H9 (cell line): ENCODE measurements at regions not wholly inside any gene's neighbourhood (a gene's known extent, or its start where the extent isn't known, plus 50 kb on each side); places are given as distances from the start of the nearest gene placed in this dataset.

Experiments
- DNase-seq: peaks from one replicate; pipeline ENCODE4 v3.0.0-alpha.2; 2017
- H2AFZ ChIP-seq: one replicate; pipeline ENCODE4 v1.6.1; 2013; ENCODE audit warnings: mild to moderate bottlenecking, low read length, control low read depth, moderate library complexity
- H2AK5ac ChIP-seq: 2 replicates; pipeline ENCODE4 v1.6.1; 2013; ENCODE audit warnings: low read length, control low read depth, mixed read lengths; ENCODE audit not compliant: insufficient read length
- H2BK120ac ChIP-seq: one replicate; pipeline ENCODE4 v1.6.1; 2013; ENCODE audit warnings: low read depth, mild to moderate bottlenecking, low read length, control low read depth, inconsistent platforms; ENCODE audit not compliant: poor library complexity, severe bottlenecking
- H2BK12ac ChIP-seq: 2 replicates; pipeline ENCODE4 v1.6.1; 2013; ENCODE audit warnings: low read length, control low read depth, mixed read lengths, low read depth; ENCODE audit not compliant: insufficient read length
- H2BK15ac ChIP-seq: 2 replicates; pipeline ENCODE4 v1.6.1; 2013; ENCODE audit warnings: low read depth, low read length, control low read depth
- H2BK20ac ChIP-seq: one replicate; pipeline ENCODE4 v1.6.1; 2013; ENCODE audit warnings: low read depth, mild to moderate bottlenecking, low read length, control low read depth, inconsistent platforms; ENCODE audit not compliant: poor library complexity, severe bottlenecking
- H2BK5ac ChIP-seq: 2 replicates; pipeline ENCODE4 v1.6.1; 2013; ENCODE audit warnings: low read length, control low read depth, mixed read lengths; ENCODE audit not compliant: insufficient read length
- H3K14ac ChIP-seq: 2 replicates; pipeline ENCODE4 v1.6.1; 2013; ENCODE audit warnings: low read length, control low read depth; ENCODE audit not compliant: insufficient read depth
- H3K18ac ChIP-seq: 2 replicates; pipeline ENCODE4 v1.6.1; 2013; ENCODE audit warnings: low read depth, mild to moderate bottlenecking, mixed read lengths, low read length, control low read depth; ENCODE audit not compliant: insufficient read length
- H3K23ac ChIP-seq: 2 replicates; pipeline ENCODE4 v1.6.1; 2013; ENCODE audit warnings: low read length, control low read depth, mixed read lengths, low read depth; ENCODE audit not compliant: insufficient read length
- H3K23me2 ChIP-seq: 2 replicates; pipeline ENCODE4 v1.6.1; 2013; ENCODE audit warnings: low read depth, mild to moderate bottlenecking, mixed read lengths, low read length, control low read depth; ENCODE audit not compliant: insufficient read length, poor library complexity, severe bottlenecking
- H3K27ac ChIP-seq: 2 replicates; pipeline ENCODE4 v1.5.1; 2013; ENCODE audit warnings: low read length, control low read depth, mixed read lengths, low read depth; ENCODE audit not compliant: insufficient read length
- H3K27me3 ChIP-seq: 2 replicates; pipeline ENCODE4 v1.6.1; 2013; ENCODE audit warnings: low read length, control low read depth, inconsistent platforms; ENCODE audit not compliant: insufficient read depth
- H3K4ac ChIP-seq: 2 replicates; pipeline ENCODE4 v1.6.1; 2013; ENCODE audit warnings: low read depth, mild to moderate bottlenecking, control low read depth, inconsistent platforms, low read length, moderate library complexity
- H3K4me1 ChIP-seq: 2 replicates; pipeline ENCODE4 v1.6.1; 2013; ENCODE audit warnings: low read length, control low read depth, inconsistent platforms; ENCODE audit not compliant: insufficient read depth
- H3K4me2 ChIP-seq: 2 replicates; pipeline ENCODE4 v1.6.1; 2013; ENCODE audit warnings: low read length, control low read depth, mixed read lengths; ENCODE audit not compliant: insufficient read length, insufficient read depth
- H3K56ac ChIP-seq: 2 replicates; pipeline ENCODE4 v1.6.1; 2013; ENCODE audit warnings: low read depth, mild to moderate bottlenecking, mixed read lengths, low read length, control low read depth; ENCODE audit not compliant: insufficient read length
- H3K79me1 ChIP-seq: 2 replicates; pipeline ENCODE4 v1.6.1; 2013; ENCODE audit warnings: low read depth, mild to moderate bottlenecking, moderate library complexity, low read length, control low read depth, inconsistent platforms; ENCODE audit not compliant: insufficient read depth, poor library complexity, severe bottlenecking
- H3K79me2 ChIP-seq: 2 replicates; pipeline ENCODE4 v1.6.1; 2013; ENCODE audit warnings: low read length, control low read depth, inconsistent platforms; ENCODE audit not compliant: insufficient read depth
- H3K9ac ChIP-seq: 2 replicates; pipeline ENCODE4 v1.6.1; 2013; ENCODE audit warnings: low read length, control low read depth, mixed read lengths; ENCODE audit not compliant: insufficient read length; ENCODE audit errors: extremely low read depth
- H3K9me3 ChIP-seq: one replicate; pipeline ENCODE4 v1.6.1; 2013; ENCODE audit warnings: low read depth, low read length, inconsistent platforms; ENCODE audit not compliant: control insufficient read depth
- H3T11ph ChIP-seq: one replicate; pipeline ENCODE4 v1.6.1; 2013; ENCODE audit warnings: mild to moderate bottlenecking, low read length, control low read depth, inconsistent platforms
- H4K20me1 ChIP-seq: one replicate; pipeline ENCODE4 v1.6.1; 2013; ENCODE audit not compliant: control insufficient read depth, insufficient read length, insufficient read depth
- H4K5ac ChIP-seq: 2 replicates; pipeline ENCODE4 v1.6.1; 2013; ENCODE audit warnings: low read depth, mild to moderate bottlenecking, mixed read lengths, low read length, control low read depth; ENCODE audit not compliant: insufficient read length
- H4K8ac ChIP-seq: replicated peaks from 2 replicates; pipeline ENCODE4 v1.6.1; 2013; ENCODE audit warnings: low read length, control low read depth, mixed read lengths, low read depth; ENCODE audit not compliant: insufficient read length
- H4K91ac ChIP-seq: 2 replicates; pipeline ENCODE4 v1.6.1; 2013; ENCODE audit warnings: low read depth, mild to moderate bottlenecking, moderate library complexity, mixed read lengths, low read length, control low read depth; ENCODE audit not compliant: insufficient read length
- H3K27ac Mint-ChIP-seq, 3 experiments: 2 replicates in 2 of 3; 3 replicates in 1 of 3; pipeline ENCODE4 v1.8.0; 2020 to 2021; ENCODE audit warnings: mixed read lengths in 3 of 3, mild to moderate bottlenecking in 1 of 3, moderate library complexity in 1 of 3
- H3K27me3 Mint-ChIP-seq: 2 replicates; pipeline ENCODE4 v1.8.0; 2021; ENCODE audit warnings: low read depth, mild to moderate bottlenecking, moderate library complexity, mixed read lengths
- H3K36me3 Mint-ChIP-seq, 3 experiments: 2 replicates in 2 of 3; 3 replicates in 1 of 3; pipeline ENCODE4 v1.8.0; 2020 to 2021; ENCODE audit warnings: low read depth in 3 of 3, mixed read lengths in 3 of 3; ENCODE audit not compliant: insufficient read depth in 1 of 3
- H3K4me1 Mint-ChIP-seq, 2 experiments: 2 replicates each; pipeline ENCODE4 v1.8.0; 2020; ENCODE audit warnings: mixed read lengths in 2 of 2
- H3K4me3 Mint-ChIP-seq, 2 experiments: 2 replicates in 1 of 2; 3 replicates in 1 of 2; pipeline ENCODE4 v1.8.0; 2020 to 2021; ENCODE audit warnings: mild to moderate bottlenecking in 2 of 2, mixed read lengths in 2 of 2, moderate library complexity in 1 of 2
- H3K9me3 Mint-ChIP-seq, 2 experiments: 2 replicates in 1 of 2; 3 replicates in 1 of 2; pipeline ENCODE4 v1.8.0; 2020; ENCODE audit warnings: mild to moderate bottlenecking in 2 of 2, mixed read lengths in 2 of 2, moderate library complexity in 1 of 2
- WGBS: extraction: QIAGEN DNeasy Blood & Tissue Kit; methylation state at CpG from one replicate; pipeline ENCODE4 v1.1.7; 2013; ENCODE audit warnings: missing lambda C conversion rate, low lambda C conversion rate, mixed read lengths; ENCODE audit not compliant: insufficient read length; ENCODE audit errors: extremely low coverage; 5-methylcytosine and 5-hydroxymethylcytosine counted together
- TF ChIP-seq, protein P1 (sequence below): fragments of 200-600 bp; sonication (generic); conservative IDR thresholded peaks from 3 replicates; pipeline ENCODE4 v1.8.0; 2021; ENCODE audit warnings: antibody characterized with exemption, mild to moderate bottlenecking

DNA sequence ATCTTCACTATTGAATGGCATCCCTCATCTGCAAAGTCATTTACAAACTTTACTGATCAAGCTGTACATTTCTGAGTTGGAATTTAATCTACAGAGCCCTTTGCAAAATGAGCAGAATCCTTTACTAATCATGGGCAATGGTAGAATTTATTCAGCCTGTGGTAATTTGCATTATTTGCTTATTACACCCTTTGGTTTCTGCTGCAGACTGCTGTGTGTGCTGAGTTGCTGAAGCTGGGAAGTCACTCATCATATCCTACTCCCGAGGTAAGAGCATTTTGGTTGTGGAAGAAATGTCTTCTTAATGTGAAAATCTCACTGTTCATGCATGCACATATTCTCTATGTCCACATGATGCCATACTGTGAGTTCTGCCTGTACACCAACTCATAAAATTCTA lies 357.4 kb upstream of the SLC39A10 start:
- Histone ChIP-seq H3K9me3 (no peaks in the 10 kb centered on the region), H3K27me3 (no peaks in the 10 kb centered on the region), H2AFZ (no peak overlapping the region), H3K27ac (no peak overlapping the region), H4K91ac (no peak overlapping the region), H2AK5ac (no peak overlapping the region), H3K79me2 (no peaks in the 10 kb centered on the region), H3K18ac (no peak overlapping the region), H3K56ac (no peak overlapping the region), H4K20me1 (no peaks in the 10 kb centered on the region), H4K8ac (no peak overlapping the region), H3K4me2 (no peak overlapping the region), H2BK20ac (no peak overlapping the region), H3K4me1 (no peaks in the 10 kb centered on the region), H4K5ac (no peak overlapping the region), H3K79me1 (no peaks in the 10 kb centered on the region), H3T11ph (no peak overlapping the region), H3K23ac (no peak overlapping the region), H3K9ac (no peak overlapping the region), H3K4ac (no peak overlapping the region), H2BK120ac (no peak overlapping the region), H3K23me2 (no peaks in the 10 kb centered on the region), H2BK5ac (no peak overlapping the region), H3K14ac (no peak overlapping the region), H2BK15ac (no peak overlapping the region), H2BK12ac (no peak overlapping the region)
- Mint-ChIP-seq H3K4me1 (peaks cover 5 to 12% of the 10 kb centered on the region in 2 experiments), H3K27me3 (no peaks in the 10 kb centered on the region), H3K4me3 (no peak overlapping the region), H3K36me3 (peaks cover 0 to 5% (median 2%) of the 10 kb centered on the region in 3 experiments; a peak in 1 of 7 replicates), H3K9me3 (peaks cover 2 to 4% of the 10 kb centered on the region in 2 experiments; a peak in 3 of 5 replicates), H3K27ac (no peak overlapping the region)
- DNase-seq: no peak
- TF ChIP-seq, protein P1, sequence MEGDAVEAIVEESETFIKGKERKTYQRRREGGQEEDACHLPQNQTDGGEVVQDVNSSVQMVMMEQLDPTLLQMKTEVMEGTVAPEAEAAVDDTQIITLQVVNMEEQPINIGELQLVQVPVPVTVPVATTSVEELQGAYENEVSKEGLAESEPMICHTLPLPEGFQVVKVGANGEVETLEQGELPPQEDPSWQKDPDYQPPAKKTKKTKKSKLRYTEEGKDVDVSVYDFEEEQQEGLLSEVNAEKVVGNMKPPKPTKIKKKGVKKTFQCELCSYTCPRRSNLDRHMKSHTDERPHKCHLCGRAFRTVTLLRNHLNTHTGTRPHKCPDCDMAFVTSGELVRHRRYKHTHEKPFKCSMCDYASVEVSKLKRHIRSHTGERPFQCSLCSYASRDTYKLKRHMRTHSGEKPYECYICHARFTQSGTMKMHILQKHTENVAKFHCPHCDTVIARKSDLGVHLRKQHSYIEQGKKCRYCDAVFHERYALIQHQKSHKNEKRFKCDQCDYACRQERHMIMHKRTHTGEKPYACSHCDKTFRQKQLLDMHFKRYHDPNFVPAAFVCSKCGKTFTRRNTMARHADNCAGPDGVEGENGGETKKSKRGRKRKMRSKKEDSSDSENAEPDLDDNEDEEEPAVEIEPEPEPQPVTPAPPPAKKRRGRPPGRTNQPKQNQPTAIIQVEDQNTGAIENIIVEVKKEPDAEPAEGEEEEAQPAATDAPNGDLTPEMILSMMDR: no peak
- WGBS: no CpG with 5 or more reads among the region's 1 CpG
